ENCODE measurements at regions not wholly inside any gene's neighbourhood (a gene's known extent, or its start where the extent isn't known, plus 50 kb on each side); places are given as distances from the start of the nearest gene placed in this dataset.

GRCh38 chrX:2607113-2607512 lies 84.0 kb upstream of the CD99 start:
- DNase-seq, result no peak

- no peak for DNase-seq
Measured at GRCh38 chrX:2600564-2600963, 90.5 kb upstream of the CD99 start.

GRCh38 chrX:2596555-2597255 lies 94.4 kb upstream of the CD99 start:
- no peak for DNase-seq

GRCh38 chrX:2596045-2596444 lies 95.0 kb upstream of the CD99 start:
- no peak for DNase-seq

GRCh38 chrX:2595258-2595657 lies 94.5 kb upstream of the DHRSX start:
- DNase-seq, result no peak

- DNase-seq, result no peak
Measured at GRCh38 chrX:2594491-2594890, 93.7 kb upstream of the DHRSX start.

- no peak for DNase-seq
Measured at GRCh38 chrX:2592279-2592678, 91.5 kb upstream of the DHRSX start.

- peak; percentile 54 for DNase-seq
Measured at GRCh38 chrX:2589186-2590020, 88.6 kb upstream of the DHRSX start.

- DNase-seq, result no peak
Measured at GRCh38 chrX:2588049-2588448, 87.3 kb upstream of the DHRSX start.

- no peak for DNase-seq
Measured at GRCh38 chrX:2587146-2587545, 86.4 kb upstream of the DHRSX start.

GRCh38 chrX:2585158-2585470 lies 84.3 kb upstream of the DHRSX start:
- no peak for DNase-seq

- DNase-seq, result no peak
Measured at GRCh38 chrX:2584251-2585157, 83.7 kb upstream of the DHRSX start.

GRCh38 chrX:2583194-2584162 lies 82.7 kb upstream of the DHRSX start:
- no peak for DNase-seq

- no peak for DNase-seq
Measured at GRCh38 chrX:2582667-2583066, 81.9 kb upstream of the DHRSX start.

GRCh38 chrX:2581296-2581695 lies 80.5 kb upstream of the DHRSX start:
- DNase-seq, result no peak

GRCh38 chrX:2578864-2579263 lies 78.1 kb upstream of the DHRSX start:
- no peak for DNase-seq

- DNase-seq, result no peak
Measured at GRCh38 chrX:2577844-2578466, 77.2 kb upstream of the DHRSX start.

- no peak for DNase-seq
Measured at GRCh38 chrX:2576793-2577192, 76.0 kb upstream of the DHRSX start.

GRCh38 chrX:2574271-2574670 lies 73.5 kb upstream of the DHRSX start:
- no peak for DNase-seq

GRCh38 chrX:2572740-2573139 lies 72.0 kb upstream of the DHRSX start:
- peak; percentile 27 for DNase-seq

- no peak for DNase-seq
Measured at GRCh38 chrX:2568125-2568524, 67.3 kb upstream of the DHRSX start.

- no peak for DNase-seq
Measured at GRCh38 chrX:2566055-2566454, 65.3 kb upstream of the DHRSX start.
